ENCODE measurements at regions not wholly inside any gene's neighbourhood (a gene's known extent, or its start where the extent isn't known, plus 50 kb on each side); places are given as distances from the start of the nearest gene placed in this dataset.

DNA sequence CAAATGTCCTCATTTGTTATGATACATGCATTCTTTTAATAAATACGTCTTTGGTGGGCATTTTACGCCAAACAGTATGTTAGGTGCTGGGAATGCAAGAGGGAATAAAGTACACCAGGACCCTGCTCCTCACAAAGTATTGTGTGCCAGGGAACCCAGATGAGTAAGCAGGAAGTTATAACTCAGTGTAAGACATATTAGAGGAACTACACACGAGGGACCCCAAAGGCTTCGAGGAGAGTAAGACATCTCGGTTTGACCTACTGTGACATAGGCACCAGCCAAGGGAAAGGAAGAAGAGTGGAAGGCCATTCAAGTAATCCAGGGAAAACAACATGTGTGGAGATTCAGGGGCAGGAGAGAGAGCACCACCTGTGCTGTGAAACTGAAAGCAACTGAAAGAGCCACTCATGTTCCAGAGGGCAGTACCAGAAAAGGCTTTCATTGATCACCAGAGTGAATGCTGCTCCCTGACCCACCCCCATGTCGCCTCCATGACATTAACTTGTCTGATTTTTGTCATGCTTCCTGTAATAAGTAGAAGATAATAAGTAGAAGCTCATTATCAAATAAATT is 542.5 kb upstream of the PKN2 start:
- TF ChIP-seq POLR2A (IDR thresholded peaks at IDR 0.05) = no peak
- no peak for TF ChIP-seq EP300 (IDR thresholded peaks at IDR 0.05; ENCODE audit: low read depth)
- TF ChIP-seq, protein P1, sequence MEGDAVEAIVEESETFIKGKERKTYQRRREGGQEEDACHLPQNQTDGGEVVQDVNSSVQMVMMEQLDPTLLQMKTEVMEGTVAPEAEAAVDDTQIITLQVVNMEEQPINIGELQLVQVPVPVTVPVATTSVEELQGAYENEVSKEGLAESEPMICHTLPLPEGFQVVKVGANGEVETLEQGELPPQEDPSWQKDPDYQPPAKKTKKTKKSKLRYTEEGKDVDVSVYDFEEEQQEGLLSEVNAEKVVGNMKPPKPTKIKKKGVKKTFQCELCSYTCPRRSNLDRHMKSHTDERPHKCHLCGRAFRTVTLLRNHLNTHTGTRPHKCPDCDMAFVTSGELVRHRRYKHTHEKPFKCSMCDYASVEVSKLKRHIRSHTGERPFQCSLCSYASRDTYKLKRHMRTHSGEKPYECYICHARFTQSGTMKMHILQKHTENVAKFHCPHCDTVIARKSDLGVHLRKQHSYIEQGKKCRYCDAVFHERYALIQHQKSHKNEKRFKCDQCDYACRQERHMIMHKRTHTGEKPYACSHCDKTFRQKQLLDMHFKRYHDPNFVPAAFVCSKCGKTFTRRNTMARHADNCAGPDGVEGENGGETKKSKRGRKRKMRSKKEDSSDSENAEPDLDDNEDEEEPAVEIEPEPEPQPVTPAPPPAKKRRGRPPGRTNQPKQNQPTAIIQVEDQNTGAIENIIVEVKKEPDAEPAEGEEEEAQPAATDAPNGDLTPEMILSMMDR (IDR thresholded peaks at IDR 0.05) = no peak
- no peak for TF ChIP-seq POLR2AphosphoS5 (IDR thresholded peaks at IDR 0.05)
